AG04450 (cell line): ENCODE measurements at regions not wholly inside any gene's neighbourhood (a gene's known extent, or its start where the extent isn't known, plus 50 kb on each side); places are given as distances from the start of the nearest gene placed in this dataset.

Experiments used
- CTCF ChIA-PET: fragments of 300-600, 350-600 bp; formaldehyde crosslinking; extraction: SDS; loops from one replicate; lab custom pipeline; 2022; ENCODE audit warnings: antibody characterized with exemption, inconsistent platforms; lab: Charles Lee
- POLR2A ChIA-PET: fragments of 350-600 bp; formaldehyde crosslinking; extraction: SDS; loops from one replicate; lab custom pipeline; 2021; ENCODE audit warnings: antibody characterized with exemption, inconsistent platforms; lab: Yijun Ruan, JAX
- DNase-seq: peaks from one replicate; pipeline ENCODE4 v3.0.0-alpha.2; 2011; ENCODE audit warnings: low read depth, low spot score
- H3K27ac ChIP-seq: one replicate; pipeline ENCODE4 v1.5.1; 2012; ENCODE audit warnings: low read depth, low read length, control low read depth
- H3K27me3 ChIP-seq: one replicate; pipeline ENCODE4 v1.6.0; 2012; ENCODE audit warnings: low read length; ENCODE audit not compliant: control insufficient read depth, insufficient read depth
- H3K4me3 ChIP-seq: 2 replicates; pipeline ENCODE4 v1.5.1; 2011; ENCODE audit warnings: mild to moderate bottlenecking, low read depth, low read length, control low read depth
- H3K9me3 ChIP-seq: 2 replicates; pipeline ENCODE4 v1.5.1; 2012; ENCODE audit warnings: low read length; ENCODE audit not compliant: control insufficient read depth, insufficient read depth
- TF ChIP-seq, protein P1 (sequence below): IDR thresholded peaks from 2 replicates; pipeline ENCODE4 v1.5.1; 2011; ENCODE audit warnings: low read depth, low read length, control low read depth, inconsistent platforms

DNA sequence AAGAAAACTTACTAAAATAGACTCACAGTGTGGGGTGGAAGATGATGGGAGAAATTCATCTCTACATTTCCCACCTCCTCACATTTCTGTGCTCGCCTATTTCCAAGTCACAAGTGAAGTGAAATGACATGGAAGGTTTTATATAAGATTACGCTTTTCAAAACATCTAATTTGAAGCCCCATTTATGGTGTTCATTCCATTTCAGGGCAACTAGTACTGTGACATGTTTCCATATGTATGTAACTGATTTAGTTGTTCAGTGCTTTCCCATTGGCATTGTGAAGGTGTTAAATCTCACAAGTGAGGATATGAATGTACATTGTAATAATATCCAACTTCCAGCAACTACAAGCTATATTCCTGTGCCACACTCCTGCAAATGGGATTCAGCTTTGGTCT lies 1174.8 kb downstream of the CDH11 start:
- H3K9me3 ChIP-seq, result no peaks in the 10 kb centered on the region
- no peaks in the 10 kb centered on the region for H3K27me3 ChIP-seq
- TF ChIP-seq, protein P1, sequence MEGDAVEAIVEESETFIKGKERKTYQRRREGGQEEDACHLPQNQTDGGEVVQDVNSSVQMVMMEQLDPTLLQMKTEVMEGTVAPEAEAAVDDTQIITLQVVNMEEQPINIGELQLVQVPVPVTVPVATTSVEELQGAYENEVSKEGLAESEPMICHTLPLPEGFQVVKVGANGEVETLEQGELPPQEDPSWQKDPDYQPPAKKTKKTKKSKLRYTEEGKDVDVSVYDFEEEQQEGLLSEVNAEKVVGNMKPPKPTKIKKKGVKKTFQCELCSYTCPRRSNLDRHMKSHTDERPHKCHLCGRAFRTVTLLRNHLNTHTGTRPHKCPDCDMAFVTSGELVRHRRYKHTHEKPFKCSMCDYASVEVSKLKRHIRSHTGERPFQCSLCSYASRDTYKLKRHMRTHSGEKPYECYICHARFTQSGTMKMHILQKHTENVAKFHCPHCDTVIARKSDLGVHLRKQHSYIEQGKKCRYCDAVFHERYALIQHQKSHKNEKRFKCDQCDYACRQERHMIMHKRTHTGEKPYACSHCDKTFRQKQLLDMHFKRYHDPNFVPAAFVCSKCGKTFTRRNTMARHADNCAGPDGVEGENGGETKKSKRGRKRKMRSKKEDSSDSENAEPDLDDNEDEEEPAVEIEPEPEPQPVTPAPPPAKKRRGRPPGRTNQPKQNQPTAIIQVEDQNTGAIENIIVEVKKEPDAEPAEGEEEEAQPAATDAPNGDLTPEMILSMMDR, result no peak
- ChIA-PET CTCF (no interaction called here), POLR2A (no interaction called here)
- no peak for DNase-seq
- H3K4me3 ChIP-seq, result no peak overlapping the region
- no peak overlapping the region for H3K27ac ChIP-seq

- ChIA-PET CTCF (no interaction called here), POLR2A (no interaction called here)
- no peaks in the 10 kb centered on the region for H3K9me3 ChIP-seq
- H3K4me3 ChIP-seq, result no peak overlapping the region
- no peaks in the 10 kb centered on the region for H3K27me3 ChIP-seq
- DNase-seq, result no peak
- H3K27ac ChIP-seq, result no peak overlapping the region
- TF ChIP-seq, protein P1, result no peak
These were observed 1176.1 kb downstream of the CDH11 start for GRCh38 chr16:63945806-63946205.

DNA sequence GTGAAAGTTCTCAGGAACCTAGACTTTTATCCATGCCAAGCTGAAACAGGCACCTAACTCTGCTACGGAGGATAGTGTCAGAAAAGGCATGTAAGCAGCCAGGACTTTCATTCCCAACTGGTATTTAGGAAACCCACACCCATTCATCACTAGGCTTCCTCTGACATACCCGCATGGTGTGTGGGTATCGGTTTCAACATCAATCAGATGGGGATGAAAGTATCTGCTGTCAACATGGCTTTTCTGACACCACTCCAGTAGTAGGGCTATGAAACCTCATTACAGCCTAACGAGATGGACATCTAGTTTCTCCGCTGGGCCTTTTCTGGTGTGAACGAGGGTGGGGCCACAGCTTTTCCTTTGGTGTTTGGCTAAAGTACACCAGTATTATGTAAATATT lies 1178.3 kb downstream of the CDH11 start:
- Histone ChIP-seq H3K27me3 (no peaks in the 10 kb centered on the region), H3K27ac (no peak overlapping the region), H3K9me3 (no peaks in the 10 kb centered on the region), H3K4me3 (no peak overlapping the region)
- ChIA-PET CTCF (no interaction called here), POLR2A (no interaction called here)
- no peak for DNase-seq
- TF ChIP-seq, protein P1, result no peak

GRCh38 chr16:63938661-63939060 lies 1183.2 kb downstream of the CDH11 start:
- Histone ChIP-seq H3K27ac (no peak overlapping the region), H3K4me3 (no peak overlapping the region), H3K27me3 (no peaks in the 10 kb centered on the region), H3K9me3 (no peaks in the 10 kb centered on the region)
- POLR2A ChIA-PET, result no interaction called here
- no peak for DNase-seq
- TF ChIP-seq, protein P1, result no peak
- CTCF ChIA-PET, result no interaction called here

- H3K4me3 ChIP-seq, result no peak overlapping the region
- CTCF ChIA-PET, result no interaction called here
- H3K27ac ChIP-seq, result no peak overlapping the region
- TF ChIP-seq, protein P1, result no peak
- no peaks in the 10 kb centered on the region for H3K27me3 ChIP-seq
- no peak for DNase-seq
- POLR2A ChIA-PET, result no interaction called here
- no peaks in the 10 kb centered on the region for H3K9me3 ChIP-seq
These were observed 1188.0 kb downstream of the CDH11 start for GRCh38 chr16:63933841-63934240.
